ENCODE measurements at regions not wholly inside any gene's neighbourhood (a gene's known extent, or its start where the extent isn't known, plus 50 kb on each side); places are given as distances from the start of the nearest gene placed in this dataset.
"Not testable (repeated sequence)": the region's sequence is repeated elsewhere in the genome, so short reads cannot be mapped to it uniquely, and the experiment has no call there.

DNA sequence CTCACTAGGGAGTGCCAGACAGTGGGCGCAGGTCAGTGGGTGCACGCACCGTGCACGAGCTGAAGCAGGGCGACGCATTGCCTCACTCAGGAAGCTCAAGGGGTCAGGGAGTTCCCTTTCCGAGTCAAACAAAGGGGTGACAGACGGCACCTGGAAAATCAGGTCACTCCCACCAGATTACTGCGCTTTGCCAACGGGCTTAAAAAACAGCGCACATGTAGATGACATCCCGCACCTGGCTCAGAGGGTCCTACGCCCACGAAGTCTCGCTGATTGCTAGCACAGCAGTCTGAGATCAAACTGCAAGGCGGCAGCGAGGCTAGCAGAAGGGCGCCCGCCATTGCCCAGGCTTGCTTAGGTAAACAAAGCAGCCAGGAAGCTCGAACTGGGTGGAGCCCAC, 428.5 kb upstream of the SLC39A10 start:
- TF ChIP-seq, protein P1, sequence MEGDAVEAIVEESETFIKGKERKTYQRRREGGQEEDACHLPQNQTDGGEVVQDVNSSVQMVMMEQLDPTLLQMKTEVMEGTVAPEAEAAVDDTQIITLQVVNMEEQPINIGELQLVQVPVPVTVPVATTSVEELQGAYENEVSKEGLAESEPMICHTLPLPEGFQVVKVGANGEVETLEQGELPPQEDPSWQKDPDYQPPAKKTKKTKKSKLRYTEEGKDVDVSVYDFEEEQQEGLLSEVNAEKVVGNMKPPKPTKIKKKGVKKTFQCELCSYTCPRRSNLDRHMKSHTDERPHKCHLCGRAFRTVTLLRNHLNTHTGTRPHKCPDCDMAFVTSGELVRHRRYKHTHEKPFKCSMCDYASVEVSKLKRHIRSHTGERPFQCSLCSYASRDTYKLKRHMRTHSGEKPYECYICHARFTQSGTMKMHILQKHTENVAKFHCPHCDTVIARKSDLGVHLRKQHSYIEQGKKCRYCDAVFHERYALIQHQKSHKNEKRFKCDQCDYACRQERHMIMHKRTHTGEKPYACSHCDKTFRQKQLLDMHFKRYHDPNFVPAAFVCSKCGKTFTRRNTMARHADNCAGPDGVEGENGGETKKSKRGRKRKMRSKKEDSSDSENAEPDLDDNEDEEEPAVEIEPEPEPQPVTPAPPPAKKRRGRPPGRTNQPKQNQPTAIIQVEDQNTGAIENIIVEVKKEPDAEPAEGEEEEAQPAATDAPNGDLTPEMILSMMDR (IDR thresholded peaks at IDR 0.05) = not testable (repeated sequence)
- TF ChIP-seq POLR2A, POLR2AphosphoS5, EP300 (IDR thresholded peaks at IDR 0.05): not testable (repeated sequence)

All from suprapubic skin (tissue), 4 donors.